DND-41 (cell line): ENCODE measurements at regions not wholly inside any gene's neighbourhood (a gene's known extent, or its start where the extent isn't known, plus 50 kb on each side); places are given as distances from the start of the nearest gene placed in this dataset.

Experiments used
- CTCF ChIP-seq: IDR thresholded peaks from 2 replicates; pipeline ENCODE4 v1.5.1; 2012; ENCODE audit warnings: borderline replicate concordance, low read length, moderate library complexity, mild to moderate bottlenecking; ENCODE audit not compliant: poor library complexity, severe bottlenecking; ENCODE audit errors: extremely low read depth
- EZH2 ChIP-seq: IDR thresholded peaks from 3 replicates; pipeline ENCODE4 v1.6.1; 2012; ENCODE audit warnings: borderline replicate concordance, low read depth, mild to moderate bottlenecking, moderate library complexity, low read length, inconsistent platforms; ENCODE audit not compliant: severe bottlenecking

GRCh38 chr2:175553910-175554309, 372.4 kb upstream of the ATP5MC3 start:
- no peak for TF ChIP-seq CTCF
- TF ChIP-seq EZH2 = no peak
